Gastroesophageal sphincter (tissue), 4 donors: ENCODE measurements at regions not wholly inside any gene's neighbourhood (a gene's known extent, or its start where the extent isn't known, plus 50 kb on each side); places are given as distances from the start of the nearest gene placed in this dataset.

Source experiments
- ATAC-seq: fragments of 150-250 bp; one replicate; pipeline ENCODE4 v1.9.1; 2016; ENCODE audit warnings: mild to moderate bottlenecking, moderate library complexity
- H3K27ac ChIP-seq, 4 donors: fragments of 200-600 bp; sonication (generic) in 3 of 4; 1 replicate in 3 of 4; 2 replicates in 1 of 4; pipeline ENCODE4 v1.5.1; 2016 to 2019
- H3K27me3 ChIP-seq: fragments of 200-600 bp; sonication (generic); one replicate; pipeline ENCODE4 v1.5.1; 2019
- H3K36me3 ChIP-seq, 2 donors: fragments of 200-600 bp; sonication (generic); one replicate each; pipeline ENCODE4 v1.5.1; 2019; ENCODE audit warnings: control low read depth in 1 of 2
- H3K4me1 ChIP-seq, 3 donors: fragments of 200-600 bp; sonication (generic); 1 replicate in 2 of 3; 2 replicates in 1 of 3; pipeline ENCODE4 v1.5.1; 2016 to 2019; ENCODE audit warnings: control low read depth in 2 of 3
- H3K4me3 ChIP-seq, 2 donors: fragments of 200-600 bp; sonication (generic); one replicate each; pipeline ENCODE4 v1.5.1; 2019; ENCODE audit warnings: mild to moderate bottlenecking in 1 of 2, moderate library complexity in 1 of 2
- H3K9me3 ChIP-seq, 3 donors: fragments of 200-600 bp; sonication (generic); one replicate each; pipeline ENCODE4 v1.5.1; 2017 to 2019; ENCODE audit warnings: control low read depth in 2 of 3
- EP300 ChIP-seq: sonication (generic); formaldehyde crosslinking; IDR thresholded peaks from one replicate; pipeline ENCODE4 v1.6.1; 2017; ENCODE audit warnings: antibody characterized with exemption, mild to moderate bottlenecking
- POLR2A ChIP-seq, 2 donors: fragments of 450-650 bp; IDR thresholded peaks; one replicate each; pipeline ENCODE4 v1.6.1; 2017; ENCODE audit warnings: antibody characterized with exemption in 2 of 2, mild to moderate bottlenecking in 2 of 2, moderate library complexity in 1 of 2
- POLR2AphosphoS5 ChIP-seq: sonication (generic); formaldehyde crosslinking; IDR thresholded peaks from one replicate; pipeline ENCODE4 v1.6.1; 2017; ENCODE audit warnings: antibody characterized with exemption
- WGBS, 2 donors: methylation state at CpG; one replicate each; pipeline ENCODE4 v1.1.5; 2018; ENCODE audit warnings: low coverage in 1 of 2; 5-methylcytosine and 5-hydroxymethylcytosine counted together
- TF ChIP-seq, protein P1 (sequence below), 4 experiments: fragments of 200-600 bp in 2 of 4; fragments of 450-650 bp in 2 of 4; sonication (generic) in 1 of 4; IDR thresholded peaks; one replicate each; pipeline ENCODE4 v1.5.1; 2017 to 2019; ENCODE audit warnings: antibody characterized with exemption in 4 of 4, mild to moderate bottlenecking in 2 of 4, moderate library complexity in 2 of 4

GRCh38 chr11:92735039-92735438, 234.4 kb upstream of the MTNR1B start:
- Histone ChIP-seq H3K9me3 (no peaks in the 10 kb centered on the region), H3K27me3 (no peaks in the 10 kb centered on the region), H3K4me1 (peaks cover 0 to 14% (median 0%) of the 10 kb centered on the region in 3 donors), H3K4me3 (no peak overlapping the region), H3K27ac (no peak overlapping the region), H3K36me3 (no peaks in the 10 kb centered on the region)
- no peak for ATAC-seq
- TF ChIP-seq, protein P1, sequence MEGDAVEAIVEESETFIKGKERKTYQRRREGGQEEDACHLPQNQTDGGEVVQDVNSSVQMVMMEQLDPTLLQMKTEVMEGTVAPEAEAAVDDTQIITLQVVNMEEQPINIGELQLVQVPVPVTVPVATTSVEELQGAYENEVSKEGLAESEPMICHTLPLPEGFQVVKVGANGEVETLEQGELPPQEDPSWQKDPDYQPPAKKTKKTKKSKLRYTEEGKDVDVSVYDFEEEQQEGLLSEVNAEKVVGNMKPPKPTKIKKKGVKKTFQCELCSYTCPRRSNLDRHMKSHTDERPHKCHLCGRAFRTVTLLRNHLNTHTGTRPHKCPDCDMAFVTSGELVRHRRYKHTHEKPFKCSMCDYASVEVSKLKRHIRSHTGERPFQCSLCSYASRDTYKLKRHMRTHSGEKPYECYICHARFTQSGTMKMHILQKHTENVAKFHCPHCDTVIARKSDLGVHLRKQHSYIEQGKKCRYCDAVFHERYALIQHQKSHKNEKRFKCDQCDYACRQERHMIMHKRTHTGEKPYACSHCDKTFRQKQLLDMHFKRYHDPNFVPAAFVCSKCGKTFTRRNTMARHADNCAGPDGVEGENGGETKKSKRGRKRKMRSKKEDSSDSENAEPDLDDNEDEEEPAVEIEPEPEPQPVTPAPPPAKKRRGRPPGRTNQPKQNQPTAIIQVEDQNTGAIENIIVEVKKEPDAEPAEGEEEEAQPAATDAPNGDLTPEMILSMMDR (IDR thresholded peaks at IDR 0.05): peak in 1 of 4 experiments; percentile 5
- TF ChIP-seq POLR2A (IDR thresholded peaks at IDR 0.05) (no peak), POLR2AphosphoS5 (no peak), EP300 (no peak)
- WGBS, 2 donors: 78 to 100% methylated on average over 1 of the region's 1 CpG

GRCh38 chr11:92738276-92738675, 231.2 kb upstream of the MTNR1B start:
- no peaks in the 10 kb centered on the region for H3K9me3 ChIP-seq
- no peak for ATAC-seq
- H3K4me3 ChIP-seq: no peak overlapping the region
- H3K4me1 ChIP-seq: peaks cover 0 to 22% (median 0%) of the 10 kb centered on the region in 3 donors
- TF ChIP-seq POLR2A (IDR thresholded peaks at IDR 0.05): no peak
- no peak for TF ChIP-seq EP300
- TF ChIP-seq, protein P1 (IDR thresholded peaks at IDR 0.05): no peak
- TF ChIP-seq POLR2AphosphoS5: no peak
- no peaks in the 10 kb centered on the region for H3K36me3 ChIP-seq
- WGBS, 2 donors: 98% methylated on average over 4 of the region's 4 CpGs
- H3K27ac ChIP-seq: no peak overlapping the region
- no peaks in the 10 kb centered on the region for H3K27me3 ChIP-seq

- TF ChIP-seq POLR2A (IDR thresholded peaks at IDR 0.05): no peak
- peak; percentile 61 for TF ChIP-seq POLR2AphosphoS5
- TF ChIP-seq, protein P1 (IDR thresholded peaks at IDR 0.05): no peak
- no peak for TF ChIP-seq EP300
- Histone ChIP-seq H3K36me3 (no peaks in the 10 kb centered on the region), H3K27ac (no peak overlapping the region), H3K9me3 (no peaks in the 10 kb centered on the region), H3K27me3 (no peaks in the 10 kb centered on the region), H3K4me3 (no peak overlapping the region), H3K4me1 (peaks cover 0 to 22% (median 0%) of the 10 kb centered on the region in 3 donors)
- peak; percentile 62 for ATAC-seq
Measured at GRCh38 chr11:92739041-92739440, 230.4 kb upstream of the MTNR1B start.

DNA sequence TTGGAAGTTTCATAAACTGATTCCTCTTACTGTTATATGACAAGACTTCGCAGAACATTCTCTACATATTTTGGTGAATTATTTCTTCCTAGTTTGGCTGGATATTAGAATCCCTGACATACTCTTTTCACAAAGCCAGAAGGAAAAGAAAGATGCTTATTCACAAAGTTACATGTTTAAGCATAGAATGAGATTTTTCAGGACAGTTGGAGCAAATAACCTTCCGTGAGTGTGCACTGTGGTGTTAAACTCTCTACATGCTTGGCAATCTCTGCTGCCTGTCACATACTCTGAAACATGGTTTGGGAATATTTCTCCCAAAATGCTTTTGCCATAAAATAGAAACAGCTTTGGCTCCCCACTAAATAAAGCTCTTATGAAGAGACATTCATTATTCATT, 230.0 kb upstream of the MTNR1B start:
- H3K27me3 ChIP-seq: no peaks in the 10 kb centered on the region
- no peak overlapping the region for H3K4me3 ChIP-seq
- H3K27ac ChIP-seq: peak overlapping the region in 1 of 4 donors; percentile 2
- TF ChIP-seq, protein P1 (IDR thresholded peaks at IDR 0.05): no peak
- TF ChIP-seq POLR2A (IDR thresholded peaks at IDR 0.05) (no peak), EP300 (no peak), POLR2AphosphoS5 (no peak)
- H3K36me3 ChIP-seq: no peaks in the 10 kb centered on the region
- WGBS, 2 donors: 75 to 80% methylated on average over 2 of the region's 2 CpGs
- no peaks in the 10 kb centered on the region for H3K9me3 ChIP-seq
- no peak for ATAC-seq
- peaks cover 0 to 22% (median 0%) of the 10 kb centered on the region in 3 donors for H3K4me1 ChIP-seq

DNA sequence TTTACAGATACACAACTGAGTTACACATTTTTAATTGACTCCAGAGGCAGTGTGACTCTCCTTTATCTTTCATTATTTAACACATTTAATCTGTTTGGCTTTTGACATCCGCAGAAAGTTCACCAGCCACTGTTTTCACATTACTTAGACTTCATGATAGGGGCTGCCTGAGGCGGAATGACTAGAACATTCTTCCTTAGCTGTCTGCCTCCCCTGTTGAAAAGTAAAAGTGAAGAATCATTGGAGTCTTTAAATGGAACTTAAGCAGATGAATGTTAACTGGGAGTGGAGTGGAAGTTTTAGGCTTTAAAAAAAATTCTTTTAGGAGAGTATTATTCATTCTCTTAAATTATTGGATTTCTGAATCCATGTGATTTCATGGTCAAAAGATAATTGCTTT, 229.2 kb upstream of the MTNR1B start:
- H3K36me3 ChIP-seq: no peaks in the 10 kb centered on the region
- no peaks in the 10 kb centered on the region for H3K9me3 ChIP-seq
- no peak for ATAC-seq
- WGBS, 2 donors: 35 to 59% methylated on average over 2 of the region's 2 CpGs
- H3K4me3 ChIP-seq: no peak overlapping the region
- H3K4me1 ChIP-seq: peaks cover 0 to 22% (median 0%) of the 10 kb centered on the region in 3 donors
- no peaks in the 10 kb centered on the region for H3K27me3 ChIP-seq
- TF ChIP-seq POLR2A (IDR thresholded peaks at IDR 0.05) (no peak), POLR2AphosphoS5 (no peak)
- TF ChIP-seq, protein P1 (IDR thresholded peaks at IDR 0.05): no peak
- peak overlapping the region in 1 of 4 donors; percentile 2 for H3K27ac ChIP-seq
